CD14-positive monocyte (primary cell): ENCODE measurements at regions not wholly inside any gene's neighbourhood (a gene's known extent, or its start where the extent isn't known, plus 50 kb on each side); places are given as distances from the start of the nearest gene placed in this dataset.

Experiments
- DNase-seq, 3 donors: peaks; one replicate each; pipeline ENCODE4 v3.0.0-alpha.2; 2011 to 2022
- H2AFZ ChIP-seq: 2 replicates; pipeline ENCODE4 v1.6.0; 2012; ENCODE audit warnings: mild to moderate bottlenecking, low read depth, low read length, inconsistent platforms; ENCODE audit not compliant: insufficient read depth, poor library complexity, severe bottlenecking
- H3K27ac ChIP-seq, 2 donors: 1 replicate in 1 of 2; 2 replicates in 1 of 2; pipeline ENCODE4 v1.5.1; 2012 to 2013; ENCODE audit warnings: low read length in 2 of 2, control low read depth in 1 of 2, inconsistent platforms in 1 of 2, low read depth in 1 of 2, mild to moderate bottlenecking in 1 of 2
- H3K27me3 ChIP-seq, 2 donors: one replicate each; pipeline versions ENCODE4 v1.6.0 to v1.6.1; 2011 to 2013; ENCODE audit warnings: low read length in 2 of 2; ENCODE audit not compliant: control insufficient read depth in 2 of 2, insufficient read depth in 2 of 2
- H3K36me3 ChIP-seq, 2 donors: replicated peaks in 1 of 2; 1 replicate in 1 of 2; 2 replicates in 1 of 2; pipeline versions ENCODE4 v1.5.1 to v1.6.1; 2012 to 2013; ENCODE audit warnings: low read length in 2 of 2, control low read depth in 1 of 2, inconsistent platforms in 1 of 2, mild to moderate bottlenecking in 1 of 2; ENCODE audit not compliant: insufficient read depth in 2 of 2, control insufficient read depth in 1 of 2
- H3K4me1 ChIP-seq, 2 donors: 1 replicate in 1 of 2; 2 replicates in 1 of 2; pipeline versions ENCODE4 v1.5.1 to v1.6.1; 2012 to 2013; ENCODE audit warnings: low read length in 2 of 2, control low read depth in 1 of 2, inconsistent platforms in 1 of 2, mild to moderate bottlenecking in 1 of 2, moderate library complexity in 1 of 2; ENCODE audit not compliant: insufficient read depth in 2 of 2, control insufficient read depth in 1 of 2
- H3K4me2 ChIP-seq: replicated peaks from 2 replicates; pipeline ENCODE3; 2012; ENCODE audit warnings: low read length, moderate library complexity, mild to moderate bottlenecking; ENCODE audit not compliant: poor library complexity, severe bottlenecking; ENCODE audit errors: extremely low read depth
- H3K4me3 ChIP-seq, 3 experiments: fragments of 200-600 bp in 1 of 3; sonication (generic) in 1 of 3; replicated peaks in 1 of 3; 1 replicate in 2 of 3; 2 replicates in 1 of 3; pipeline ENCODE4 v1.5.1; 2011 to 2013; ENCODE audit warnings: low read length in 3 of 3, mild to moderate bottlenecking in 3 of 3, control low read depth in 2 of 3, low read depth in 2 of 3, inconsistent platforms in 1 of 3, moderate library complexity in 1 of 3
- H3K79me2 ChIP-seq: 2 replicates; pipeline ENCODE4 v1.6.0; 2012; ENCODE audit warnings: mild to moderate bottlenecking, control low read depth, inconsistent platforms, low read length, moderate library complexity; ENCODE audit not compliant: insufficient read depth
- H3K9ac ChIP-seq: 2 replicates; pipeline ENCODE4 v1.6.0; 2017; ENCODE audit warnings: low read length, mild to moderate bottlenecking; ENCODE audit not compliant: insufficient read depth, poor library complexity, severe bottlenecking
- H3K9me3 ChIP-seq, 2 donors: replicated peaks in 1 of 2; 1 replicate in 1 of 2; 2 replicates in 1 of 2; pipeline versions ENCODE4 v1.5.1 to v1.6.1; 2012 to 2013; ENCODE audit warnings: low read length in 2 of 2, control low read depth in 1 of 2; ENCODE audit not compliant: control insufficient read depth in 1 of 2, insufficient read depth in 1 of 2
- H4K20me1 ChIP-seq: 2 replicates; pipeline ENCODE4 v1.6.0; 2012; ENCODE audit warnings: mild to moderate bottlenecking, low read length, control low read depth, moderate library complexity; ENCODE audit not compliant: insufficient read depth
- H3K27ac Mint-ChIP-seq, 7 donors: one replicate each; pipeline ENCODE4 v1.8.0; 2020; ENCODE audit warnings: mild to moderate bottlenecking in 7 of 7, mixed read lengths in 7 of 7, moderate library complexity in 6 of 7, inconsistent platforms in 2 of 7
- H3K27me3 Mint-ChIP-seq, 3 donors: one replicate each; pipeline ENCODE4 v1.8.0; 2021 to 2022; ENCODE audit warnings: low read depth in 3 of 3, mild to moderate bottlenecking in 3 of 3, mixed read lengths in 3 of 3, moderate library complexity in 3 of 3, inconsistent platforms in 1 of 3
- H3K36me3 Mint-ChIP-seq, 2 donors: one replicate each; pipeline ENCODE4 v1.8.0; 2020; ENCODE audit warnings: mixed read lengths in 2 of 2, inconsistent platforms in 1 of 2, mild to moderate bottlenecking in 1 of 2
- H3K4me1 Mint-ChIP-seq: one replicate; pipeline ENCODE4 v1.8.0; 2020; ENCODE audit warnings: mild to moderate bottlenecking, mixed read lengths
- H3K4me3 Mint-ChIP-seq, 2 donors: one replicate each; pipeline ENCODE4 v1.8.0; 2020; ENCODE audit warnings: mild to moderate bottlenecking in 2 of 2, mixed read lengths in 2 of 2, moderate library complexity in 1 of 2
- H3K9me3 Mint-ChIP-seq, 7 donors: one replicate each; pipeline ENCODE4 v1.8.0; 2020 to 2022; ENCODE audit warnings: mixed read lengths in 7 of 7, mild to moderate bottlenecking in 6 of 7, moderate library complexity in 6 of 7, inconsistent platforms in 2 of 7
- CTCF ChIP-seq: fragments of 200-600 bp; IDR thresholded peaks from one replicate; pipeline ENCODE4 v1.8.0; 2022; ENCODE audit warnings: antibody characterized with exemption, mild to moderate bottlenecking
- WGBS: methylation state at CpG from one replicate; pipeline ENCODE4 v1.1.5; 2013; ENCODE audit warnings: missing lambda C conversion rate; ENCODE audit not compliant: insufficient coverage; 5-methylcytosine and 5-hydroxymethylcytosine counted together
- intact Hi-C, 2 donors: fragments of 100-400 bp; cut with micrococcal nuclease; formaldehyde crosslinking; loops; one replicate each; pipeline versions ENCODE4 v1.15.0 to v1.15.1; 2023

GRCh38 chr5:162512935-162513565 is 445.5 kb downstream of the GABRG2 start:
- Mint-ChIP-seq H3K27ac (peak overlapping the region in 1 of 7 donors; percentile 44), H3K4me1 (no peaks in the 10 kb centered on the region), H3K4me3 (no peak overlapping the region), H3K27me3 (peaks cover 0 to 2% (median 1%) of the 10 kb centered on the region in 3 donors), H3K36me3 (no peaks in the 10 kb centered on the region), H3K9me3 (peaks cover 3 to 10% (median 5%) of the 10 kb centered on the region in 7 donors)
- H3K9ac ChIP-seq: no peak overlapping the region
- H3K27ac ChIP-seq: no peak overlapping the region
- no peak for DNase-seq
- no peaks in the 10 kb centered on the region for H3K9me3 ChIP-seq
- 96% methylated on average over 2 of the region's 3 CpGs for WGBS
- intact Hi-C loops: no loop called here
- H2AFZ ChIP-seq: no peak overlapping the region
- H3K27me3 ChIP-seq: no peaks in the 10 kb centered on the region
- H3K4me1 ChIP-seq: no peaks in the 10 kb centered on the region
- no peak for TF ChIP-seq CTCF
- no peaks in the 10 kb centered on the region for H3K36me3 ChIP-seq
- no peak overlapping the region for H3K4me2 ChIP-seq
- H3K4me3 ChIP-seq: no peak overlapping the region
- H3K79me2 ChIP-seq: no peaks in the 10 kb centered on the region
- no peaks in the 10 kb centered on the region for H4K20me1 ChIP-seq

GRCh38 chr5:162514116-162514515 is 446.5 kb downstream of the GABRG2 start:
- Mint-ChIP-seq H3K4me1 (no peaks in the 10 kb centered on the region), H3K9me3 (peaks cover 3 to 10% (median 5%) of the 10 kb centered on the region in 7 donors), H3K4me3 (no peak overlapping the region), H3K27ac (no peak overlapping the region), H3K36me3 (no peaks in the 10 kb centered on the region), H3K27me3 (peaks cover 0 to 2% (median 1%) of the 10 kb centered on the region in 3 donors)
- no peaks in the 10 kb centered on the region for H3K36me3 ChIP-seq
- no peak overlapping the region for H3K27ac ChIP-seq
- H3K4me1 ChIP-seq: no peaks in the 10 kb centered on the region
- no peak overlapping the region for H2AFZ ChIP-seq
- no peak for DNase-seq
- no peaks in the 10 kb centered on the region for H3K27me3 ChIP-seq
- TF ChIP-seq CTCF: no peak
- H3K4me3 ChIP-seq: no peak overlapping the region
- H3K9ac ChIP-seq: no peak overlapping the region
- H4K20me1 ChIP-seq: no peaks in the 10 kb centered on the region
- H3K4me2 ChIP-seq: no peak overlapping the region
- H3K9me3 ChIP-seq: no peaks in the 10 kb centered on the region
- no CpG with 5 or more reads among the region's 2 CpGs for WGBS
- H3K79me2 ChIP-seq: no peaks in the 10 kb centered on the region
- intact Hi-C loops: no loop called here
